Fibroblast of lung (primary cell): ENCODE measurements at regions not wholly inside any gene's neighbourhood (a gene's known extent, or its start where the extent isn't known, plus 50 kb on each side); places are given as distances from the start of the nearest gene placed in this dataset.

Experiments used
- CTCF ChIP-seq, 2 donors: IDR thresholded peaks in 1 of 2; conservative IDR thresholded peaks in 1 of 2; 1 replicate in 1 of 2; 2 replicates in 1 of 2; pipeline ENCODE4 v1.5.1; 2011 to 2012; ENCODE audit warnings: low read length in 2 of 2, control low read depth in 1 of 2, inconsistent platforms in 1 of 2, low read depth in 1 of 2, mild to moderate bottlenecking in 1 of 2
- EZH2 ChIP-seq: IDR thresholded peaks from 2 replicates; pipeline ENCODE4 v1.5.1; 2012; ENCODE audit warnings: low read length, control low read depth, mild to moderate bottlenecking; ENCODE audit errors: missing control alignments

- TF ChIP-seq CTCF (conservative IDR thresholded peaks at IDR 0.05 in 1 of 2, IDR thresholded peaks at IDR 0.05 in 1 of 2; ENCODE audit: low read depth in 1 of 2, low read length in 2 of 2) (no peak), EZH2 (no peak)
These were observed 96.3 kb downstream of the TRIM29 start for GRCh38 chr11:120041625-120042024.
